NCI-H748 (cell line): ENCODE measurements at regions not wholly inside any gene's neighbourhood (a gene's known extent, or its start where the extent isn't known, plus 50 kb on each side); places are given as distances from the start of the nearest gene placed in this dataset.

Experiments used
- DNase-seq: peaks from one replicate; lab custom pipeline; 2025; ENCODE audit not compliant: unreplicated experiment; lab: John Stamatoyannopoulos, UW

- no peak for DNase-seq
Observed at GRCh38 chr2:731711-732110, 54.5 kb upstream of the TMEM18 start.

GRCh38 chr2:729376-729861, 52.2 kb upstream of the TMEM18 start:
- DNase-seq: peak; percentile 87

GRCh38 chr2:728165-728564, 51.0 kb upstream of the TMEM18 start:
- DNase-seq: no peak

- no peak for DNase-seq
Observed at GRCh38 chr2:727071-727470, 49.9 kb upstream of the TMEM18 start.
